ENCODE measurements at regions not wholly inside any gene's neighbourhood (a gene's known extent, or its start where the extent isn't known, plus 50 kb on each side); places are given as distances from the start of the nearest gene placed in this dataset.

- DNase-seq (ENCODE audit: low spot score in 2 of 2), result no peak
- Histone ChIP-seq H3K4me3 (no peak overlapping the region), H3K4me1 (no peaks in the 10 kb centered on the region), H3K36me3 (no peaks in the 10 kb centered on the region), H3K27ac (no peak overlapping the region), H3K27me3 (no peaks in the 10 kb centered on the region), H3K9me3 (no peaks in the 10 kb centered on the region)
- TF ChIP-seq POLR2A (IDR thresholded peaks at IDR 0.05) (no peak), EP300 (IDR thresholded peaks at IDR 0.05) (no peak)
- TF ChIP-seq, protein P1, sequence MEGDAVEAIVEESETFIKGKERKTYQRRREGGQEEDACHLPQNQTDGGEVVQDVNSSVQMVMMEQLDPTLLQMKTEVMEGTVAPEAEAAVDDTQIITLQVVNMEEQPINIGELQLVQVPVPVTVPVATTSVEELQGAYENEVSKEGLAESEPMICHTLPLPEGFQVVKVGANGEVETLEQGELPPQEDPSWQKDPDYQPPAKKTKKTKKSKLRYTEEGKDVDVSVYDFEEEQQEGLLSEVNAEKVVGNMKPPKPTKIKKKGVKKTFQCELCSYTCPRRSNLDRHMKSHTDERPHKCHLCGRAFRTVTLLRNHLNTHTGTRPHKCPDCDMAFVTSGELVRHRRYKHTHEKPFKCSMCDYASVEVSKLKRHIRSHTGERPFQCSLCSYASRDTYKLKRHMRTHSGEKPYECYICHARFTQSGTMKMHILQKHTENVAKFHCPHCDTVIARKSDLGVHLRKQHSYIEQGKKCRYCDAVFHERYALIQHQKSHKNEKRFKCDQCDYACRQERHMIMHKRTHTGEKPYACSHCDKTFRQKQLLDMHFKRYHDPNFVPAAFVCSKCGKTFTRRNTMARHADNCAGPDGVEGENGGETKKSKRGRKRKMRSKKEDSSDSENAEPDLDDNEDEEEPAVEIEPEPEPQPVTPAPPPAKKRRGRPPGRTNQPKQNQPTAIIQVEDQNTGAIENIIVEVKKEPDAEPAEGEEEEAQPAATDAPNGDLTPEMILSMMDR (IDR thresholded peaks at IDR 0.05), result no peak
- WGBS, 2 donors, result 78 to 89% methylated on average over 2 of the region's 2 CpGs
Measured at GRCh38 chrX:42220666-42221065, 297.3 kb upstream of the CASK start.

DNA sequence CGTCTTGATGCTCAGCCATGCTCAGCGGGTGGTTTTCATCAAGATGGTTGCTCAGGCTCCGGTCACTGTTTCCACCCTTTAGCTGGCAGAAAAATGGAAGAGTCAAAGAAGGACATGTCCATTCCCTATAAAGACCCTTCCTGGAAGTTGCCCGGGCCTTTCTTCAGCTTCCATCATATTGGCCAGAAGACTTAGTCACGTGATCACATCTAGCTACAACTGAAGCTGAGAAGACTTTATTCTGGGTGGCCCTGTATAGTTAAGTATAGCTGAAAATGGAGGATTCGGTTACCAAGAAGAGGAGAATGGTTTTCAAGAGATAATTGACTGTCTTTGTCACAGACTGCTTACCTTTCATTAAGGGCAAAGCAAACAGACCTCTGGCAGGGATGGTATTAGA lies 296.7 kb upstream of the CASK start:
- no peaks in the 10 kb centered on the region for H3K27me3 ChIP-seq
- DNase-seq (ENCODE audit: low spot score in 2 of 2), result no peak
- H3K27ac ChIP-seq, result no peak overlapping the region
- no peaks in the 10 kb centered on the region for H3K9me3 ChIP-seq
- TF ChIP-seq POLR2A (IDR thresholded peaks at IDR 0.05) (no peak), EP300 (IDR thresholded peaks at IDR 0.05) (no peak)
- TF ChIP-seq, protein P1 (IDR thresholded peaks at IDR 0.05), result no peak
- no peak overlapping the region for H3K4me3 ChIP-seq
- no peaks in the 10 kb centered on the region for H3K4me1 ChIP-seq
- H3K36me3 ChIP-seq, result no peaks in the 10 kb centered on the region
- 85 to 94% methylated on average over 6 of the region's 6 CpGs for WGBS, 2 donors

DNA sequence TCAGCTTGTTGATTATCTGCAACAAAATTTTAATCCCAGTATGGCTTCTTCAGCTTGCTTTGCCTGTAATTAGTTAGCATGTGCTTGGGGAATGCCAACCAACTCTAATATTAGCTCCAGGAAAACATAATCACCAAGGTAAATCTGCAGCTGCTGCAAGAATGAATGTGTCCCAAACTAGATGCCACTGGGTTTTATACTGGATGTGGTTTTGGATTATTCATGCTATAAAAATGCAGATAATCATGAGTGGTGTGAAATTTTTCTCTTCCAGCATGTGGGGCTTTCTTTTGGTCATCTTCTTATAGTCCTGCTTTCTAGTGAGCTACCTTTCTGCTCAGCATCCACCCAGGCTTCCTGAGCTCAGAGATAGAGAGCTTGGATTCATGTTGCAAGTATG lies 295.9 kb upstream of the CASK start:
- no peaks in the 10 kb centered on the region for H3K9me3 ChIP-seq
- no peak overlapping the region for H3K4me3 ChIP-seq
- no peaks in the 10 kb centered on the region for H3K27me3 ChIP-seq
- TF ChIP-seq POLR2A (IDR thresholded peaks at IDR 0.05), result no peak
- TF ChIP-seq EP300 (IDR thresholded peaks at IDR 0.05), result no peak
- TF ChIP-seq, protein P1 (IDR thresholded peaks at IDR 0.05), result no peak
- H3K4me1 ChIP-seq, result no peaks in the 10 kb centered on the region
- DNase-seq (ENCODE audit: low spot score in 2 of 2), result no peak
- H3K27ac ChIP-seq, result no peak overlapping the region
- no peaks in the 10 kb centered on the region for H3K36me3 ChIP-seq

- Histone ChIP-seq H3K4me3 (no peak overlapping the region), H3K9me3 (no peaks in the 10 kb centered on the region), H3K4me1 (no peaks in the 10 kb centered on the region), H3K36me3 (no peaks in the 10 kb centered on the region), H3K27ac (no peak overlapping the region), H3K27me3 (no peaks in the 10 kb centered on the region)
- DNase-seq (ENCODE audit: low spot score in 2 of 2), result no peak
- WGBS, 2 donors, result 41 to 71% methylated on average over 1 of the region's 1 CpG
- TF ChIP-seq, protein P1 (IDR thresholded peaks at IDR 0.05), result no peak
- TF ChIP-seq POLR2A (IDR thresholded peaks at IDR 0.05) (no peak), EP300 (IDR thresholded peaks at IDR 0.05) (no peak)
Measured at GRCh38 chrX:42195506-42195905, 272.2 kb upstream of the CASK start.

- WGBS, 2 donors, result 68 to 74% methylated on average over 4 of the region's 4 CpGs
- H3K9me3 ChIP-seq, result no peaks in the 10 kb centered on the region
- H3K4me1 ChIP-seq, result no peaks in the 10 kb centered on the region
- no peak overlapping the region for H3K4me3 ChIP-seq
- no peak for DNase-seq (ENCODE audit: low spot score in 2 of 2)
- H3K36me3 ChIP-seq, result no peaks in the 10 kb centered on the region
- no peak overlapping the region for H3K27ac ChIP-seq
- no peak for TF ChIP-seq POLR2A (IDR thresholded peaks at IDR 0.05)
- TF ChIP-seq EP300 (IDR thresholded peaks at IDR 0.05), result no peak
- TF ChIP-seq, protein P1 (IDR thresholded peaks at IDR 0.05), result no peak
- H3K27me3 ChIP-seq, result no peaks in the 10 kb centered on the region
Measured at GRCh38 chrX:42189576-42189975, 266.2 kb upstream of the CASK start.

Measured in tibial nerve (tissue), 4 donors.